Stomach (tissue), 4 donors: ENCODE measurements at regions not wholly inside any gene's neighbourhood (a gene's known extent, or its start where the extent isn't known, plus 50 kb on each side); places are given as distances from the start of the nearest gene placed in this dataset.

Experiments used
- EP300 ChIP-seq: sonication (generic); formaldehyde crosslinking; IDR thresholded peaks from one replicate; pipeline ENCODE4 v1.6.1; 2017; ENCODE audit warnings: antibody characterized with exemption
- POLR2A ChIP-seq, 4 donors: fragments of 450-650 bp; IDR thresholded peaks; one replicate each; pipeline ENCODE4 v1.6.1; 2016; ENCODE audit warnings: antibody characterized with exemption in 4 of 4, control low read depth in 2 of 4, mild to moderate bottlenecking in 1 of 4, moderate library complexity in 1 of 4
- TF ChIP-seq, protein P1 (sequence below), 7 experiments: fragments of 450-650 bp in 4 of 7; fragments of 200-600 bp in 3 of 7; sonication (generic) in 3 of 7; IDR thresholded peaks; one replicate each; pipeline ENCODE4 v1.5.1; 2016 to 2019; ENCODE audit warnings: antibody characterized with exemption in 7 of 7, control low read depth in 2 of 7, mild to moderate bottlenecking in 1 of 7

DNA sequence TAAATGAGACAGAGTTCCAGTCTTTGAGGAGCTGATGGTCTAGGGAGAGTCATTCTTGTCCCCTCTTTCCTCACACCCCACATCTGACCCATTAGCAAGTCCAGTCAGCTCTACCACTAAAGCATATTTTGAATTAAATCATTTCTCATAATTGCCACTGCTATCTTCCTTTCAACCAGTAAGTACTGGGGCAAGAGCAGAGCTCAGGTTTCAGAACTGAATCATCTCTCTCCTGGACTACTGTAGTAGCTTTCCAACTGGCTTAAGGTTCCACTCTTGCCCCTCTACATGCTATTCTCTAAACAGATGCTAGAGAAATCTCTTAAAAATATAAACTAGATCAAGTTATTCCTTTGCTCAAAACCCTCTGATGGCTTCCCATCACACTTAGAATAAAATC, 218.3 kb downstream of the TTC6 start:
- TF ChIP-seq, protein P1, sequence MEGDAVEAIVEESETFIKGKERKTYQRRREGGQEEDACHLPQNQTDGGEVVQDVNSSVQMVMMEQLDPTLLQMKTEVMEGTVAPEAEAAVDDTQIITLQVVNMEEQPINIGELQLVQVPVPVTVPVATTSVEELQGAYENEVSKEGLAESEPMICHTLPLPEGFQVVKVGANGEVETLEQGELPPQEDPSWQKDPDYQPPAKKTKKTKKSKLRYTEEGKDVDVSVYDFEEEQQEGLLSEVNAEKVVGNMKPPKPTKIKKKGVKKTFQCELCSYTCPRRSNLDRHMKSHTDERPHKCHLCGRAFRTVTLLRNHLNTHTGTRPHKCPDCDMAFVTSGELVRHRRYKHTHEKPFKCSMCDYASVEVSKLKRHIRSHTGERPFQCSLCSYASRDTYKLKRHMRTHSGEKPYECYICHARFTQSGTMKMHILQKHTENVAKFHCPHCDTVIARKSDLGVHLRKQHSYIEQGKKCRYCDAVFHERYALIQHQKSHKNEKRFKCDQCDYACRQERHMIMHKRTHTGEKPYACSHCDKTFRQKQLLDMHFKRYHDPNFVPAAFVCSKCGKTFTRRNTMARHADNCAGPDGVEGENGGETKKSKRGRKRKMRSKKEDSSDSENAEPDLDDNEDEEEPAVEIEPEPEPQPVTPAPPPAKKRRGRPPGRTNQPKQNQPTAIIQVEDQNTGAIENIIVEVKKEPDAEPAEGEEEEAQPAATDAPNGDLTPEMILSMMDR (IDR thresholded peaks at IDR 0.05) = no peak
- TF ChIP-seq POLR2A (IDR thresholded peaks at IDR 0.05) (no peak), EP300 (no peak)
